ENCODE measurements at regions not wholly inside any gene's neighbourhood (a gene's known extent, or its start where the extent isn't known, plus 50 kb on each side); places are given as distances from the start of the nearest gene placed in this dataset.
"Not testable (repeated sequence)": the region's sequence is repeated elsewhere in the genome, so short reads cannot be mapped to it uniquely, and the experiment has no call there.

DNA sequence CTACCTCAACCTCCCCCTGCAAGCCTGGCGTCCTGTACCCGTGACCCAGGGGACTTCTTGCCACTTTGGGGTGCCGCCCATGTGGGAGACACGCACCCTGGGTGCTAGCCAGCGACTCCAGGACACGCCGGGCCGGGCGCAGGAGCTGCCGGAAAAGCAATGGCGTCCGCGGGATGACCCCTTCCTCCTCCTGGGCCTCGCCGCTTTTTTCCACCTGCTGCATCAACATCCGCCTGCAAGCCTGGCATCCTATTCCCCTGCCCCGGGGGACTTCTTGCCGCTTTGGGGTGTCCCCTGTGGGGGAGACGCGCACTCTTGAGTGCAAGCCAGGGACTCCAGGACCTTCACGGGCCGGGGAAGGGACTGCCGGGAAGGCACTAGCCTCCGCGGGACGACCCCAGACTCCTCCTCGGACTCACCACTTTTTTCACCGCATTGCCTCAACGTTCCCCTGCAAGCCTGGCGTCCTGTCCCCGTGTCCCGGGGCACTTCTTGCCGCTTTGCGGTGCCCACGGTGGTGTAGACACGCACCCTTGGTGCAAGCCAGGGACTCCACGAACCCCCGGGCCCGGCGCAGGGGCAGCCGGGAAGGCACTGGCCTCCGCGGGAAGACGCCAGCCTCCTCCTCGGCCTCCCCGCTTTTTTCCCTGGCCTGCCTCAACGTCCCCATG, 237.8 kb downstream of the TUBA3C start:
- Histone ChIP-seq H3K4me1 (ENCODE audit: control extremely low read depth in 1 of 4, control insufficient read depth in 4 of 4, insufficient read depth in 4 of 4, low read length in 3 of 4) (no peaks in the 10 kb centered on the region), H3K4me3 (ENCODE audit: control insufficient read depth in 1 of 7, extremely low read depth in 1 of 7, insufficient read depth in 4 of 7, low read depth in 2 of 7, low read length in 6 of 7) (no peak overlapping the region), H3K27me3 (replicated peaks in 2 of 5; ENCODE audit: control insufficient read depth in 4 of 5, insufficient read depth in 5 of 5, low read length in 4 of 5) (peaks cover 0 to 2% (median 0%) of the 10 kb centered on the region in 5 experiments), H3K36me3 (ENCODE audit: control insufficient read depth in 4 of 4, insufficient read depth in 4 of 4, low read length in 3 of 4) (no peaks in the 10 kb centered on the region), H3K27ac (ENCODE audit: insufficient read depth in 1 of 2, low read depth in 1 of 2, low read length in 2 of 2, poor library complexity in 1 of 2, severe bottlenecking in 2 of 2) (no peak overlapping the region), H3K9me3 (ENCODE audit: control extremely low read depth in 1 of 5, control insufficient read depth in 4 of 5, insufficient read depth in 2 of 5, low read depth in 1 of 5, low read length in 4 of 5) (peaks cover 0 to 22% (median 0%) of the 10 kb centered on the region in 5 experiments)
- ChIA-PET POLR2A (no interaction called here), CTCF (no interaction called here)
- no peak for DNase-seq
- WGBS (ENCODE audit: insufficient coverage): 88% methylated on average over 43 of the region's 47 CpGs

GRCh38 chr13:18943273-18943672, 238.4 kb downstream of the TUBA3C start:
- CTCF ChIA-PET: no interaction called here
- Histone ChIP-seq H3K27ac (ENCODE audit: insufficient read depth in 1 of 2, low read depth in 1 of 2, low read length in 2 of 2, poor library complexity in 1 of 2, severe bottlenecking in 2 of 2) (no peak overlapping the region), H3K4me1 (ENCODE audit: control extremely low read depth in 1 of 4, control insufficient read depth in 4 of 4, insufficient read depth in 4 of 4, low read length in 3 of 4) (no peaks in the 10 kb centered on the region), H3K27me3 (replicated peaks in 2 of 5; ENCODE audit: control insufficient read depth in 4 of 5, insufficient read depth in 5 of 5, low read length in 4 of 5) (peaks cover 0 to 2% (median 0%) of the 10 kb centered on the region in 5 experiments), H3K9me3 (ENCODE audit: control extremely low read depth in 1 of 5, control insufficient read depth in 4 of 5, insufficient read depth in 2 of 5, low read depth in 1 of 5, low read length in 4 of 5) (peaks cover 0 to 22% (median 0%) of the 10 kb centered on the region in 5 experiments), H3K36me3 (ENCODE audit: control insufficient read depth in 4 of 4, insufficient read depth in 4 of 4, low read length in 3 of 4) (no peaks in the 10 kb centered on the region), H3K4me3 (ENCODE audit: control insufficient read depth in 1 of 7, extremely low read depth in 1 of 7, insufficient read depth in 4 of 7, low read depth in 2 of 7, low read length in 6 of 7) (no peak overlapping the region)
- 89% methylated on average over 22 of the region's 22 CpGs for WGBS (ENCODE audit: insufficient coverage)
- DNase-seq: no peak
- POLR2A ChIA-PET: no interaction called here

DNA sequence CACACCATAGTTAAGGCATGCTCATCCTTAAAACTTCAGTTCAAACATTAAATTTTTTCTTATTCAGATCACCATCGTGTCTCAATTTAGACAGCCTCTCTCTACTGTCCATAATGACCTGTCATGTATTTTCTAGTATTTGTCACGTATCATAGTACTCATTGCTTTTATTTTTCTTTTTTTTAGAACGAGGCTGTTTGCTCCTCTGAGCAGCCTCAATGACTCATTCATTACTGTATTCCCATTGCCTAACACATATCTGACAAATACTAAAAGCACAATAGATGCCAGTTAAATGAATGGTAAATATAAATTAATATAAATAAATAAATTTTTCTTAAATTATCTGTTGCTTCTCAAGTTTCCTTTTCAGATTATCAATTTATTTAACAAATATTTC, 245.5 kb downstream of the TUBA3C start:
- ChIA-PET CTCF (no interaction called here), POLR2A (no interaction called here)
- Histone ChIP-seq H3K4me3 (ENCODE audit: control insufficient read depth in 1 of 7, extremely low read depth in 1 of 7, insufficient read depth in 4 of 7, low read depth in 2 of 7, low read length in 6 of 7) (no peak overlapping the region), H3K27me3 (replicated peaks in 2 of 5; ENCODE audit: control insufficient read depth in 4 of 5, insufficient read depth in 5 of 5, low read length in 4 of 5) (peaks cover 0 to 2% (median 0%) of the 10 kb centered on the region in 5 experiments), H3K36me3 (ENCODE audit: control insufficient read depth in 4 of 4, insufficient read depth in 4 of 4, low read length in 3 of 4) (no peaks in the 10 kb centered on the region), H3K4me1 (ENCODE audit: control extremely low read depth in 1 of 4, control insufficient read depth in 4 of 4, insufficient read depth in 4 of 4, low read length in 3 of 4) (no peaks in the 10 kb centered on the region), H3K27ac (ENCODE audit: insufficient read depth in 1 of 2, low read depth in 1 of 2, low read length in 2 of 2, poor library complexity in 1 of 2, severe bottlenecking in 2 of 2) (no peak overlapping the region), H3K9me3 (ENCODE audit: control extremely low read depth in 1 of 5, control insufficient read depth in 4 of 5, insufficient read depth in 2 of 5, low read depth in 1 of 5, low read length in 4 of 5) (peaks cover 0 to 1% (median 0%) of the 10 kb centered on the region in 5 experiments)
- 78% methylated on average over 2 of the region's 3 CpGs for WGBS (ENCODE audit: insufficient coverage)
- no peak for DNase-seq

- 68% methylated on average over 4 of the region's 4 CpGs for WGBS (ENCODE audit: insufficient coverage)
- ChIA-PET POLR2A (no interaction called here), CTCF (no interaction called here)
- H3K9me3 ChIP-seq (ENCODE audit: control extremely low read depth in 1 of 5, control insufficient read depth in 4 of 5, insufficient read depth in 2 of 5, low read depth in 1 of 5, low read length in 4 of 5): peaks cover 0 to 2% (median 0%) of the 10 kb centered on the region in 5 experiments
- no peak overlapping the region for H3K27ac ChIP-seq (ENCODE audit: insufficient read depth in 1 of 2, low read depth in 1 of 2, low read length in 2 of 2, poor library complexity in 1 of 2, severe bottlenecking in 2 of 2)
- no peaks in the 10 kb centered on the region for H3K36me3 ChIP-seq (ENCODE audit: control insufficient read depth in 4 of 4, insufficient read depth in 4 of 4, low read length in 3 of 4)
- no peak overlapping the region for H3K4me3 ChIP-seq (ENCODE audit: control insufficient read depth in 1 of 7, extremely low read depth in 1 of 7, insufficient read depth in 4 of 7, low read depth in 2 of 7, low read length in 6 of 7)
- DNase-seq: no peak
- H3K4me1 ChIP-seq (ENCODE audit: control extremely low read depth in 1 of 4, control insufficient read depth in 4 of 4, insufficient read depth in 4 of 4, low read length in 3 of 4): no peaks in the 10 kb centered on the region
- no peaks in the 10 kb centered on the region for H3K27me3 ChIP-seq (replicated peaks in 2 of 5; ENCODE audit: control insufficient read depth in 4 of 5, insufficient read depth in 5 of 5, low read length in 4 of 5)
Measured at GRCh38 chr13:18921063-18921462, 260.6 kb downstream of the TUBA3C start.

- H3K27me3 ChIP-seq (replicated peaks in 2 of 5; ENCODE audit: control insufficient read depth in 4 of 5, insufficient read depth in 5 of 5, low read length in 4 of 5); POLR2A ChIA-PET; H3K27ac ChIP-seq (ENCODE audit: insufficient read depth in 1 of 2, low read depth in 1 of 2, low read length in 2 of 2, poor library complexity in 1 of 2, severe bottlenecking in 2 of 2); H3K36me3 ChIP-seq (ENCODE audit: control insufficient read depth in 4 of 4, insufficient read depth in 4 of 4, low read length in 3 of 4); CTCF ChIA-PET; DNase-seq; H3K4me3 ChIP-seq (ENCODE audit: control insufficient read depth in 1 of 7, extremely low read depth in 1 of 7, insufficient read depth in 4 of 7, low read depth in 2 of 7, low read length in 6 of 7); H3K9me3 ChIP-seq (ENCODE audit: control extremely low read depth in 1 of 5, control insufficient read depth in 4 of 5, insufficient read depth in 2 of 5, low read depth in 1 of 5, low read length in 4 of 5); H3K4me1 ChIP-seq (ENCODE audit: control extremely low read depth in 1 of 4, control insufficient read depth in 4 of 4, insufficient read depth in 4 of 4, low read length in 3 of 4): not testable (repeated sequence)
- 95% methylated on average over 3 of the region's 12 CpGs for WGBS (ENCODE audit: insufficient coverage)
Measured at GRCh38 chr13:18905096-18905495, 276.5 kb downstream of the TUBA3C start.

DNA sequence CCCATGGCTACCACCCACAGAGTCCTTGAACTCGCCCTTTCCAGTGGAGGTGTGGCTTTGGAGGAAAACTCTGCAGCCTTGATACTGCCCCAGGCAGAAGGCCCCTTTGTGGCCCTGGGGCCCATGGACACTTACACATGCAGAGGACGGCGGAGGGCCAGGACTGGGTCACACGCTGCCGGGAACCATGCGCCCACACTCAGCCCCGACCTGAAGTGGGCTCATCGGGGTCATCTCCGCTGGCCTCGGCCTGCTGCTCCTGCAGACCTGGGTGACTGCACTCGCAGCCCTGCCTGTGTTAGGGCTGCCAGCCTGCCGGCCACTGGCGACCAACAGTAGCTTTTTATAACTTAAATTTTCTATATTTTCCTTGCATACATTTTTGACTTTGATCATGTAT, 286.2 kb downstream of the TUBA3C start:
- CTCF ChIA-PET; DNase-seq; H3K27me3 ChIP-seq (replicated peaks in 2 of 5; ENCODE audit: control insufficient read depth in 4 of 5, insufficient read depth in 5 of 5, low read length in 4 of 5); H3K4me3 ChIP-seq (ENCODE audit: control insufficient read depth in 1 of 7, extremely low read depth in 1 of 7, insufficient read depth in 4 of 7, low read depth in 2 of 7, low read length in 6 of 7); H3K9me3 ChIP-seq (ENCODE audit: control extremely low read depth in 1 of 5, control insufficient read depth in 4 of 5, insufficient read depth in 2 of 5, low read depth in 1 of 5, low read length in 4 of 5); H3K27ac ChIP-seq (ENCODE audit: insufficient read depth in 1 of 2, low read depth in 1 of 2, low read length in 2 of 2, poor library complexity in 1 of 2, severe bottlenecking in 2 of 2); POLR2A ChIA-PET; H3K36me3 ChIP-seq (ENCODE audit: control insufficient read depth in 4 of 4, insufficient read depth in 4 of 4, low read length in 3 of 4); H3K4me1 ChIP-seq (ENCODE audit: control extremely low read depth in 1 of 4, control insufficient read depth in 4 of 4, insufficient read depth in 4 of 4, low read length in 3 of 4): not testable (repeated sequence)
- WGBS (ENCODE audit: insufficient coverage): 85% methylated on average over 10 of the region's 13 CpGs

DNA sequence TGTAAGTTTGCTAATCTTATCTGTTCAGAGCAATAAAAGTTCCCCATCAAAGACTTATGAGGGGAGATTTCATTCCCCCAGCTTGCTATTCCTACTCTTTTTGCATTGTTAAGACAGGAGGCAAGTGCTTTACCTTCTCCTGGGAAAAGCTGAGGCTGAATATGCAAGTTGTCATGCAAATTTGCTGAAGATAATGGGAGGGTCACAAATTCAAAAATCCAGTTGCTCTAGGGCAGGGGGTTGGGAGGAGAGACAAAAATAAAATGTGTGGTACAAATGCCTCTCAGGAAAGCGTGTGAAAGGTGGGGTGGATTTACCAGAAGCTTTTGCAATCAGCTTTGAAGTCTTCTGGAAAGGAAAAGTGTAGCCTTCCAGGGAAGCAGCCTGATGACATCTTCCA, 290.4 kb downstream of the TUBA3C start:
- no CpG with 5 or more reads among the region's 1 CpG for WGBS (ENCODE audit: insufficient coverage)
- H3K36me3 ChIP-seq (ENCODE audit: control insufficient read depth in 4 of 4, insufficient read depth in 4 of 4, low read length in 3 of 4); H3K4me3 ChIP-seq (ENCODE audit: control insufficient read depth in 1 of 7, extremely low read depth in 1 of 7, insufficient read depth in 4 of 7, low read depth in 2 of 7, low read length in 6 of 7); H3K4me1 ChIP-seq (ENCODE audit: control extremely low read depth in 1 of 4, control insufficient read depth in 4 of 4, insufficient read depth in 4 of 4, low read length in 3 of 4); H3K27me3 ChIP-seq (replicated peaks in 2 of 5; ENCODE audit: control insufficient read depth in 4 of 5, insufficient read depth in 5 of 5, low read length in 4 of 5); POLR2A ChIA-PET; H3K9me3 ChIP-seq (ENCODE audit: control extremely low read depth in 1 of 5, control insufficient read depth in 4 of 5, insufficient read depth in 2 of 5, low read depth in 1 of 5, low read length in 4 of 5); CTCF ChIA-PET; DNase-seq; H3K27ac ChIP-seq (ENCODE audit: insufficient read depth in 1 of 2, low read depth in 1 of 2, low read length in 2 of 2, poor library complexity in 1 of 2, severe bottlenecking in 2 of 2): not testable (repeated sequence)

Data from common myeloid progenitor, CD34-positive (primary cell).